HG03175 (cell line): ENCODE measurements at regions not wholly inside any gene's neighbourhood (a gene's known extent, or its start where the extent isn't known, plus 50 kb on each side); places are given as distances from the start of the nearest gene placed in this dataset.
A peak's percentile ranks its signal among the peaks of the same experiment; 100 is the strongest.

Experiments
- ATAC-seq: cut with Tn5 transposase; IDR thresholded peaks from one replicate; pipeline ENCODE4 v1.9.1; 2021; ENCODE audit warnings: mild to moderate bottlenecking, moderate library complexity; ENCODE audit not compliant: unreplicated experiment

DNA sequence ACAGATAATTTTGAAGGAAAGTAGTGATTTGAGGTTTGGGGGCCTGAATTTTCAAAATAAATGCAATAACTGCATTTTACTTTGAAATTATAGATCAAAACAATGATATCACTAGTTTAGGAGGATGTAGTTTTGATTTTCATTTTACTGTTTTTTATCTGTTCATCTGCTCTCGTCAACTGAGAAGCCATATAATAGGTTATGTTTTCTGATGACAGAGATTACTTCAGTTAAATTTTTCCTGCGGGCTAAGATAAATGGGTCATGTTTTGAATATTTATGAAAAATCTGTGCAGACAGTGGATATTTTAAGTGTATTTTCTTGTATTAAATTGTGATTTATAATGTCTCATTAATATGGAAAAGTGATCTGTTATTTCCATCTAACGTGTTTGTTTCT is 573.4 kb downstream of the CPS1 start:
- no peak for ATAC-seq

DNA sequence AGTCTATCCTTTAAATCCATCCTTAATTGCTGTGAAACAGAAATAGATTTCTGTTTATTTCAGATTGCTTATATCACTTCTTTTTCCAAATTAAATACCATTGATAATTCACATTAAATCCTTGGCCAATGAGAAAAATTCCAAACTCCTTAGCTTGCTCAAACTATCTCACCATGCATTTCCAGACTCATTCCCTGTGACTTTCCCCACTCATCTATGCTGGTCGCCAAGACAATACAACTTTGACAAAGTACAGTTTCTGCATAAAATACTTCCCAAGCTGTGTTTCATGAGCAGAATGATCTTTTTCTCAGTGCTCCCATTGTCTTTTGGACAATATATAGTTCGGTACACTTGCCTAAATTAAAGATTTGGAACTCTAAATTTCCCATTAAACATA is 575.6 kb downstream of the CPS1 start:
- no peak for ATAC-seq

DNA sequence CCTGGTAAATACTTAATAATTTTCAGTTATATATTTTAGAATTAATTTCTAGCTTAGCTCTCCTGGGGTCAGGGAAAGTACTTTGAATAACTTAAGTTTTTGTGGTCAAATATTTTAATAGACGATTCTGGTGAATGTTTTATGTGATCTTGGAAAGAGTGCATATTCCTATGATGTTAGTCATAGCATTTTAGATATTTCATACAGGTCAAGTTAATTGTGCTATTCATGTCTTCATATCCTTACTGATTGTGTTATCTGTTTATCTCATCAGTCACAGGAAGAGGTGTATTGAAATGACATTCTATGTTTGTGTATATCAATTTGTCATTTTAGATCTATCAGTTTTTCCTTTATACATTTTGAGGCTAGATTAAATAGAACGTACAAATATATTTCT is 576.2 kb downstream of the CPS1 start:
- ATAC-seq, result no peak

DNA sequence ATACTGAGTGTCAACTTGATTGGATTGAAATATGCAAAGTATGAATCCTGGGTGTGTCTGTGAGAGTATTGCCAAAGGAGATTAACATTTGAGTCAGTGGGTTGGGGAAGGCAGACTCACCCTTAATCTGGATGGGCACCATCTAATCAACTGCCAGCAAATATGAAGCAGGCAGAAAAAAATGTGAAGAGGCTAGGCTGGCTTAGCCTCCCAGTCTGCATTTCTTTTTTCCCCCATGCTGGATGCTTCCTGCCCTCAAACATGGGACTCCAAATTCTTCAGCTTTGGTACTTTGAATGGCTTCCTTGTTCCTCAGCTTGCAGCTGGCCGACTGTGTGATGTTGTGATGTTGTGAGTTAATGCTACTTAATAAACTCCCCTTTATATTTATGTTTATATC is 577.4 kb downstream of the CPS1 start:
- ATAC-seq, result no peak

DNA sequence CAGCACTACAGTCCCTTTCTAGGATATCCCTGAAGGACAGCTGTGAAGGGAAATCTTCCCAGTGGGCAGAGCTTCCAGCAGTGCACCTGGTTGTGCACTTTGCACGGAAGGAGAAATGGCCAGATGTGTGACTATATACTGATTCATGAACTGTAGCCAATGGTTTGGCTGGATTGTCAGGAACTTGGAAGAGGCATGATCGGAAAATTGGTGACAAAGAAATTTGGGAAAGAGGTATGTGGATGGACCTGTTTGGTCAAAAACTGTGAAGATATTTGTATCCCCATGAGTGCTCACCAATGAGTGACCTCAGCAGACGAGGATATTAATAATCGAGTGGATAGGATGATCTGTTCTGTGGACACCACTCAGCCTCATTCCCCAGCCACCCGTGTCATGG is 582.2 kb downstream of the CPS1 start:
- ATAC-seq, result no peak

DNA sequence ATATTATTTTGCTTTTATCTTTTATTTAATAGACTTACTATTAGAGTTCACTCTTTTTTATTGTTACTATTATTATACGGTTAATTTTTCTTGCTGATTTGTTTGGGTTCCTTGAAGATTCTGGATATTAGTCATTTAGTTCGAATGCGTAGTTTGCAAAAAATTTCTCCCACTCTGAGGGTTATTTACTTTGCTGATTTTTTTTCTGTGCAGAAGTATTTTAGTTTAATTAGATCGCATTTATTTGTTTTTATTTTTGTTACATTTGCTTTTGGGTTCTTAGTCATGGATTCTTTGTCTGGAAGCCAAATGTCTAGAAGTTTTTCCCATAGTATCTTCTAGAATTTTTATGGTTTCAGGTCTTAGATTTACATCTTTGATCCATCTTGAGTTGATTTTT is 585.2 kb downstream of the CPS1 start:
- no peak for ATAC-seq

DNA sequence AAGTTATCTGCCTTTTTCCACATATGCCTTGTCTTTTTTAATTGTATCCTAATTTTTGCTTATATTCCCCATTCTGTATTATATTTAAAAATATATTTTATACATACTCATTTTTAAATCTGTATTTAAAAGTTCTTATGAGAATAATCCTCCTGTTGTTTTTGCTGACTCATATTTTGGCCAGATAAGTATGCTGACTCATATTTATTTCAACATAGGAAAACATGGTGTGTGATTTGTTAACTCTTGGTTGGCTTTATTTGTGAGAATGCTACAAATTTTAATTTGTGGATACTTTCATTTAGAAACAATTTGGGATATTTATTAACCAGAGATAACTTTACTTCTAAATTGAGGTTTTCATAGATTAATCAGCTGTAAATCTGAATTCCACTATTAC is 587.7 kb downstream of the CPS1 start:
- ATAC-seq, result no peak

DNA sequence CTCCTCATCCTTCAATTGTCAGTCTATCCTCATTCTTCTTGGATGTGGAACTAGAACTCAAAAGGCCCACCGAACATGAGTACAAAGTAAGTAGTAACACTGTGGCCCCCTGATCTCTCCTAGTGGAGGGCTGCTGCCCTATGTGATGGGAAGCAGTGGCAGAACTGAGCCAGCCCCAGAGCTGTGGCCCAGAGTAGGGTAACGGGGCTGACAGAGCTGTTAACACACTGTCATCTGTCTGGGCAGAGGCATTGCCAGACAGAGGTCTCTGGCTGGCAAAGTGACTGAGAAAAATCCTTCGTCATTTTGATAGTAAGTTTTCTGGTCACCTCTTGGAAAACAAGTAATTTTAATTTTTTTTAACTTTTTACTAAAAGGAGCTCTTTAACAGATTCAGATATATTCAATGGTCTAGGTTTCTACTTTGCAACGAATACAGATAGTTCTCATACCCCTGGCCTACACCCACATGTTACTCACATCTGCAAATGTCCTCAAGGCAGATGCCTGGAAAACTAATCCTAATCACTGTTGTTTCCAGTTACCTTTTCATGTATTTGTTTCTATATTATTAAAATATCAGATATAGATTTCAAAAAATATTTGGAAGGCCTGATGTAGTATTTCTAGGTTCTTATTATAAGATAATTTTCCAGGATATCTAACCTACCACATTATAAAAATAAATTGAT is 588.7 kb downstream of the CPS1 start:
- no peak for ATAC-seq

DNA sequence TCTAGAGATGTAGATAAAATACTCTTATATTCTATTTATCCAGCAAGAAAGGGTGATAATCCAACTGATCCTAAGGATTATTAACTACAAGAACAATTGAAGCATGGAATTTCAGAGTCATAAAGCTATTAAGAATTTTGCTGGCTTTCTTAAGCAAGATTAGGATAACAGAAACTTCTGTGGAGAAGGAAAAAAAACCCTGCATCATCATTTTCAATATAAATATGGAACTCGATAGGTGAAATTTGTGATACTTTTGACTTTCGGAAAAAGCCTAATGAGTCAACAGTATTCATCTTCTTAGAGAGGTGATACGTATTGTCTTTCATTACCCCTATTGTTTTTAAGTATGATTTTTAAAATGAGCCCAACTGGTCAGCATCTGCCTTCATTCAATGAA is 593.3 kb downstream of the CPS1 start:
- ATAC-seq, result no peak

DNA sequence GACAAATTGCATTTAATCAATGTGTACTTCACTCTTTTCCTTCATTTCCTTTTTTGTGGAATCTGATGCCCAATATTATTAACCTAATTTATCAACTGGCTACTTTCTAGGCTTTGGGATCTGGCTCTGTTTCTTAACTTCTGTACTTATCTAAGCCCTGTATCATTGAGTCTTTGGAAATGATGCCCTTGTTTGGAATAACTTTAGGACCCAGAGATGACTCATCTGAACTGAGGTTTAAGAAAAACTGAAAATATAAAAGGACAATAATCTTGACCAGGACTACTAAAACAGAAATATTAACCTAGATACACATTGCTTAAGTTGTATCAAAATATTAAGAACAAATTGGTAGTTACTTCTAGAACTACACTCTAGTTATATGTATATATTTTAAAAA is 600.8 kb downstream of the CPS1 start:
- ATAC-seq, result no peak

DNA sequence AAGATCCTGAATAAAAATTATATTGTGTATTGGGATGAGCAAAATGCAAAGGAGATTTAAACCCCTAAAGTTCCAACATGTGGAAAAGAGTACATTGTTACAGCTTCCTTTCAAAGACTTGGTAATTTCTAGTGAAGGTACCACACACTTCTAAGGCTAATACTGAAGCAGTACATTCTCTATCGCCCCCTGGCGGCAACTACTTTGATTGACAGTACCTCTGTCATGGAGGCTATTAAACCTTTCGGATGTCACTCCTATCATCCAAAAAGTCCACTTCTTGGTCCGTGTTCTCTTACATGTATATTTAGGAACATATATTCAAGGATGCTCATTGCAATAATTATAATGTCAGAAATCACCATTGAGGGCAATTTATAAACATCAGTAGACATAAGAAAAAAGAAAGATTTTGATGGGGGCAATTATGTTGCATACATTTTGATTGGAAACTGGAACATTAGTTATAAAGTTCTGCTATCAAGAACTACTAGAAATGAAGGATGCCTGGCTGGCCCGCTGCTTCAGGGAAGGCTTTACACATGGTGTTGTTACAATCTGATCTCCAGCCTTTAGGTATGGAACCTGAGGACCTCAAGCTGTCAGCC is 601.6 kb downstream of the CPS1 start:
- peak; percentile 98 for ATAC-seq

DNA sequence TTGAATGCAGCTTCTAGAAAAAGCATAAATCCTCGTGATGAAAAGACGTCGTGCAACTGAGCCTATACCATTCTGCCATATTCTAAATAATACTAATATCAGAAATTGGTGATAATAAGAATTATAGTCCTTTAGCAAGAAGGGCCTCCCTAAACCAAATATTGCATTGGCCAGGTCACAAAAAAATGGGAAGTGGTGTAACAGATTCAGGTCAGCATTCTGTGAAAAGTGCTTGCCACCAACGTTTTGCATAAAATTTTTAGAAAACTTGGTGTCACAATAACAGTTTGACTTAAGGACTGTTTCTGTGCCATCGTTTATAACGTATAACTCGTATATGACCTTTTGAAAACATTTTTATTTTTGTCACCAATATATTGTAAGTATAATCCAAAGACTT is 603.6 kb downstream of the CPS1 start:
- no peak for ATAC-seq

DNA sequence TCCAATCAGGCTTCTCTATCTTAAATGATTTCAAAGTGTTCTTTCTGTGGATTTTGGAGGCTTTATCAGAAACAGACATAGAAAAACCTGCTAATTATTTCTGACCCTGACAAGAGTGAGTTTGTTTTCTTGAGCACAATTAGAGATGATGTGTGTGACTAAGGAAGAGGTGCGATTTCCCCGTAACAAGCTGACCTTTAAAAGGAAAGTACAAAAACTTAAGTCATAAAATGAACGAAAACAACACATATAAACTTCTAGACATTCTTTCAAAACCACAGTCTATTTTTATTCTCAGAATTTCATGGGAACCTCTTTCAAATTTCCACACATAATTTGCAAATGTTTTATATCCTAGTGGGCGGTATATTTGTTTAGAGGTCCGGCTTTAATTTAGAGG is 604.8 kb downstream of the CPS1 start:
- ATAC-seq, result no peak

DNA sequence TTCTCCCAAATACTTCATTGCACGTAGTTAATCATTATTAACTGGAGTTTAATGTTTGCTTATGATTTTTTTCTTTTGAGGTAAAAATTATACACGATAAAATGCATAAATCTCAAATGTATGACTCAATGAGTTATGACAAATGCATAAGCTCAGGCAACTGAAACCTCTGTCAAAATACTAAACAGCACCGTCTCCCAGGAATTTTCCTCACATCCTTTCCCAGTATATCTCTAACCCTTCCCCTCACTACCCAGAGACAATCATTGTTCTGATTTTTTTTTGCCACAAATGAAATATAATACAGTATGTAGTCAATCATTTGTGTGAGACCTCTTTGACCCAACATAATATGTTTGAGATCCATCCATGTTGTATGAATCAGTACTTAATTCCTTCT is 606.5 kb downstream of the CPS1 start:
- no peak for ATAC-seq

DNA sequence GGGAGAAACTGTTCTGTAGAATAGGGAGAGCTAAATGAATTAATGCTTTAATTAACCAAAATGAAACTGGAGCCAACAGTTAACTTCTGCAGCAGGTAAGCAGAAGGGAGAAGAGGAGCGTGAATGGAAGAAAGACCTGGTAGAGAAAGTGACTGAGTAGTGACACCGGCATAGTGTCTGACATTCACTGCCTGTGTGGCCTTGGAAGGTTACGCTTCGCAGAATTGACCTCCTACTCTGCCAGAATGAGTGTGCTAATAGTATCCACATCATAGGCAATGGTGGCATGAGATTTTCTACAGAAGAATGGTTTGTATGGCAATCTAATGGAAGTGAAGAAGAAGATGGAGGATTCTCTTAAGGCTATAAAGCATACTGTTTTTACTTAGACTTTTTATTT is 614.4 kb downstream of the CPS1 start:
- ATAC-seq, result no peak

DNA sequence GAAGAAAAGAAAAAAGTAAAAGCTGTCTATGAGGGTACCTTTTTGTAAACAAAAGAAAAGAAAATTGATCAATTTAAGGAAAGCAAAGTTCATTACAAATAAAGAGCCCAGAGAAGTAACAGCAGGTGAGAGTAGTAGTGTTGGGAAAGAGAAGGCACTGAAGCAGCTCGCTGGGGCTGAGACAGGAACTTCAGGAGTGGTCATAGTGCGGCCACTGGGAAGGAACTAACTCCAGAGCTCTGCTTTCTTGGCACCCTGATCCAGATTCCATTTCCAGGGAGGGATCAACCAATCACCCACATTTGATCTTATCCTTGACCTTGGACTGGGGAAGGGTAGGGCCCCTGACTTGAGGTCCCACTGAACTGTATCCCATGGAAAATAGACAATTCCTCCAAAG is 617.6 kb downstream of the CPS1 start:
- ATAC-seq, result no peak

DNA sequence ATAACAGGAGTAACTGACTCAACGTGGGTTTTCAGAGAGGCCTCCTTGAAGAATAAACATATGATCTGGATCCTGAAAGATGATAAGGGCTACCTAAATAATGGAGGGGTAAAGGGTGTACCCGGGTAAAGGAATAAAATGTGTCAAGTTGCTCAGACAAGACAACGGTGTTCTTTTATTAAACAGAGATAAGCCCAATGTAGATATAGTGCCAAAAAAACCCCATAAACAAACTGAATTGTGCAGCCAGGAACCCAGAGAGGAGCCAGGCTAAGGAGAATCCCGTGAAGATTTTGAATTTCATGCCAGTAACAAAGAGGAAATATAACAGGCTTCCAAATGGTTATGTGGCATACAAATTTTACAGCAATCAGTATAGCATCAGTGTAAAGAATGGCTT is 618.2 kb downstream of the CPS1 start:
- no peak for ATAC-seq

DNA sequence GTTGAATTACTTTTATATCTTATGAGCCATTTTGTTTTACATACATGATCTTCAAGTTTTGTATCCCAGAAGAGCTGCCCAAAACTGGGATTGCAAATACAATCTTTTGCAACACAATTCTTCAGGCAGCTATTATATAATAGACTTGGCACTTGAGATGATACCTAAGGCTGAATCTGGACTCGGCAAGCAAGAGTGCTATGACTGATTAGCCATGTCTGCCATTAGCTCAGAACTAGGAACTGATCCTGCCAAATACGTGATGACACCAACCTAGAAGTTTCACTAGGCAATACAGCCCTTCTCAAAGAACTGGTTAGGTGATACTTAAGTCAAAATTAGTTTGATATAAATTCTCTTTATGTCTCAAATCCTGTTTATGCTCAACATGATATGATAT is 619.6 kb downstream of the CPS1 start:
- no peak for ATAC-seq

DNA sequence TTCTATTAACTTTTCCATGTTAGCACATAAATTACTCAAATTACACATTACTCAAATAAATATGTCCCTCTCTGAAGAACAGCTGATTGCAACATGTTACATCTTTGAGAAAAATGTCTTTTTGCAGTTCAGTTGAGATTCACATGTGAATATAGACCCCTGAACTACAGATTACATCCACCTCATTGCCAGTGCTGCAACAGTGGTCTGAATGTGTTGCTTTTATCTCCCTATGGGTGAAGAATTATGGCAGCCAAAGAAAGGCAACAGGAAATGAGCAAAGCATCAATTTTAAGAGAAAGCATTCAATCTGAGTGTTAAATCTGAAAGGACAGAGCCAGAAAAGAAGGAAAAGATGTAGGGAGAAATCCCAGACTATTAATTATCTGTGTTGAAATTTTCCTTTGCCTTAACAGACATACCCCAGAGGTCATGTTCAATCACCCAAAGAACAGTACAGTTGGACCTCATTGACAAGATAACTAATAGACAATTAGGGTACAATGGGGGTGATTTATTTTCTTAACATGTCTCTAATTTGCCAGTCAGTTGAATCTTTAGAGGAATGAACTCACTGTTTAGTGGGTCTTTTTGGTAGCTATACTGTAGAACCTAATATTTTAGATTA is 620.2 kb downstream of the CPS1 start:
- ATAC-seq, result no peak

DNA sequence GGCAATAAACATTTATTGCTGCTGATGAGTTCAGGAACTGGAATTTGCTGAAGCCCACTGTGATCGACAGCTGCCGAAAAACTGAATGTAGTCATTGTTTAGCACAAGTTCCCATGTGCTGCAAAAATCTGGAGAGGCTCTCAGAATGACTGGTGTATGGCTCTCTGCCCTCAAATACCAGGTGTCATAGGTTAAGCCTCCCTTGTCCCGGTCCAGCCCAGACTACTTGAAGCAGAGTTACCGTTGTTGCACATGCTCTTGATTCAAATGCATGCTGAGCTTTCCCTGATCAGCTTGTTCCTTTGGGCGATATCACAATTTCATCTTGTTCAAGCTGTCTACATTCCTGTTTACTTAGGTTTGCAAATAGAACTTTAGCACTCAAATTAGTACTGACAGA is 625.2 kb downstream of the CPS1 start:
- ATAC-seq, result no peak

DNA sequence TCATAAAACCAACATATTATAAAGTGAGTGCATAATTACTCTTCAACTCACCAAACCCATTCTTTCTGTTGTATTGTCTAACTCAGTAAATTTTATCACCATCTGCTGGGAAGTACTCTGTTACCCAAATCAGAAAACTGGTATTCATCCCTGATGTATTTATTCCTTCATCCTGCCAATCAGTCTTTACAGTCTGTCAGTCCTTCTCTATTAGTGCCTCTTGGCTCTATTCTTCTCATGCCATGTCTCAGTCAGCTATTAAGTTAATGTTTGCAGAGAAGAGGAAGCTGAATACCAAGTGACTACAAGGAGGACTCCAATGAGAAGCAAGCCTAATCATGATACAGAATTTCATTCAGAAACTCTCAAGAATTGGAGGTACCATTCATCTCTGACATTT is 631.2 kb downstream of the CPS1 start:
- no peak for ATAC-seq

DNA sequence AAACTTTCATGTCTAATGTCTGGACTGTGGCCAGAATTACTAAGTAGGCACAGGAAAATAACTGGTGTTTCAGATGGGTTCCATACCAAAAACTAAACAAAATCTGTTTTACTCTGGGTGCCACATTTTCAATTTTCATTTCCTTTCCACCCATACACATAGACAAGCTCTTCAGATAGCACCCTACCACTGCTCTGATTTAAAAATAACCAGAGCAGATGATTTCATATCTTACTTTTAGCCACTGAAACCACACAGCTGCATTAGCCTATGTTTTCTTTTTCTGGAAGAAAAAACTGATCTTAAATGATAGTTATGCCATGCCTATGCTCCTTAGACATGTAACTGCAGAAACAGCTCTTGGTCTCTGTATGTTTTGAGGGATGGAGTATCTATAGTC is 647.6 kb downstream of the CPS1 start:
- ATAC-seq, result peak; percentile 72

DNA sequence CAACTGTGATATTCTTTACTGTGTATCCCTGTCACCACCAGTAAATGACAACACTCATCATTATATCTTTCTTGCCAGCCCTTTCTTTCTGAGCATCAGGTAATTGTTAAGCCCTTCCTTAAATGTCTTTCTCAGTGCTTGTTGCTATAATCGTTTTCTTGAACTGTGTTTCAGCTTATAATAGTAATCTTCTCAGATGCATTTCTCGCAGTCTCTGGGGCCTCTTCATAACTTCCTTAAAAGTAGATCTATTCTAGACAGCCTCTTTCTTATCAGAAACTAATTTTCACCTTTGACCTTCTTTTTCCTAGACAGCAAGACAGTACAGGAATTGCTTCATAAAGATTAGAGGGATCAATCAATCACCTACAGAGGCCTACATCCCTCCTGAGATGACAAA is 648.1 kb downstream of the CPS1 start:
- no peak for ATAC-seq
